ENCODE measurements at regions not wholly inside any gene's neighbourhood (a gene's known extent, or its start where the extent isn't known, plus 50 kb on each side); places are given as distances from the start of the nearest gene placed in this dataset.

DNA sequence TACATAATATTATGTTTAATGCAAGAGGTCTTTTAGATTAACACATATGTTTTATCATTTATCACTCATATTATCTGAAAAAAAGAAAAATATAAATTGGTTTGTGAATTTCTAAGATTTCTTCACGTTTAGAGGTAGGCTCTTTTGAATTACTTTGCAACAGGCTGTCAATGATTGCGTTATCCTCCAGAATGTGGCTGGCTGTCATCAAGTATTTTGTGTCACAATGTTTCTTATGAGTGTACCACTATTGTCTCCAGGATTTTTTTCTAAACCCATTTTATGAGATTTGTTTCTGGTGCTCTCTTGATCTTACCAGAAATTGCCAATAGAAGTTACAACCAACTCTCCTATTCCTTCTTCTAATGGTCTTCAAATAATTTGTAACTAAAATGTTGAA lies 307.9 kb downstream of the DMAC1 start:
- no peaks in the 10 kb centered on the region for H3K9me3 ChIP-seq (ENCODE audit: low read length)
- intact Hi-C loops (cut with micrococcal nuclease; ENCODE audit: unreplicated experiment) (no loop called here), in situ Hi-C loops (cut with HindIII; ENCODE audit: extremely low pct_ligation_motif_present, low pct_unique_long_range_greater_than_20kb) (no loop called here)
- H3K27ac ChIP-seq (ENCODE audit: extremely low read length, insufficient read depth, low read length): no peak overlapping the region
- no peak for ATAC-seq
- H3K36me3 ChIP-seq (replicated peaks in 1 of 2; ENCODE audit: control insufficient read depth in 1 of 2, insufficient read depth in 2 of 2, low read length in 2 of 2): no peaks in the 10 kb centered on the region
- no peaks in the 10 kb centered on the region for H4K20me1 ChIP-seq (ENCODE audit: insufficient read depth, low read length)
- CTCF ChIA-PET (ENCODE audit: low intra/inter-chr PET ratio, low total read pairs): no interaction called here
- no peak for DNase-seq (ENCODE audit: low spot score)
- H3K79me2 ChIP-seq (ENCODE audit: insufficient read depth, low read length): no peaks in the 10 kb centered on the region
- no peak overlapping the region for H3K9ac ChIP-seq (ENCODE audit: insufficient read depth, low read depth, low read length)
- no peak overlapping the region for H3K4me3 ChIP-seq (replicated peaks in 1 of 3; ENCODE audit: insufficient read depth in 1 of 3, low read depth in 2 of 3, low read length in 3 of 3)
- no peak for FAIRE-seq
- POLR2A ChIA-PET: no interaction called here
- no peak overlapping the region for H3K4me2 ChIP-seq (ENCODE audit: low read depth, low read length)
- WGBS (ENCODE audit: low lambda C conversion rate): 4% methylated on average over 2 of the region's 2 CpGs
- H2AFZ ChIP-seq (ENCODE audit: low read length): no peak overlapping the region
- H3K27me3 ChIP-seq (ENCODE audit: control insufficient read depth in 1 of 2, insufficient read depth in 2 of 2, low read length in 2 of 2): no peaks in the 10 kb centered on the region
- H3K4me1 ChIP-seq (ENCODE audit: insufficient read depth, low read length): no peaks in the 10 kb centered on the region
- no TSS peak for BruUV-seq (replicated peaks)
- TF ChIP-seq ISX (CRISPR knock-in tag; conservative IDR thresholded peaks at IDR 0.05): no peak
- no peak for TF ChIP-seq ZNF329 (CRISPR knock-in tag; IDR thresholded peaks at IDR 0.05; ENCODE audit: low read depth)
- no peak for TF ChIP-seq CHD4 (IDR thresholded peaks at IDR 0.05; ENCODE audit: borderline replicate concordance, low read length)
- TF ChIP-seq, protein P1, sequence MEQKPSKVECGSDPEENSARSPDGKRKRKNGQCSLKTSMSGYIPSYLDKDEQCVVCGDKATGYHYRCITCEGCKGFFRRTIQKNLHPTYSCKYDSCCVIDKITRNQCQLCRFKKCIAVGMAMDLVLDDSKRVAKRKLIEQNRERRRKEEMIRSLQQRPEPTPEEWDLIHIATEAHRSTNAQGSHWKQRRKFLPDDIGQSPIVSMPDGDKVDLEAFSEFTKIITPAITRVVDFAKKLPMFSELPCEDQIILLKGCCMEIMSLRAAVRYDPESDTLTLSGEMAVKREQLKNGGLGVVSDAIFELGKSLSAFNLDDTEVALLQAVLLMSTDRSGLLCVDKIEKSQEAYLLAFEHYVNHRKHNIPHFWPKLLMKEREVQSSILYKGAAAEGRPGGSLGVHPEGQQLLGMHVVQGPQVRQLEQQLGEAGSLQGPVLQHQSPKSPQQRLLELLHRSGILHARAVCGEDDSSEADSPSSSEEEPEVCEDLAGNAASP (CRISPR knock-in tag; IDR thresholded peaks at IDR 0.05; ENCODE audit: borderline replicate concordance): no peak
- TF ChIP-seq, protein P2, sequence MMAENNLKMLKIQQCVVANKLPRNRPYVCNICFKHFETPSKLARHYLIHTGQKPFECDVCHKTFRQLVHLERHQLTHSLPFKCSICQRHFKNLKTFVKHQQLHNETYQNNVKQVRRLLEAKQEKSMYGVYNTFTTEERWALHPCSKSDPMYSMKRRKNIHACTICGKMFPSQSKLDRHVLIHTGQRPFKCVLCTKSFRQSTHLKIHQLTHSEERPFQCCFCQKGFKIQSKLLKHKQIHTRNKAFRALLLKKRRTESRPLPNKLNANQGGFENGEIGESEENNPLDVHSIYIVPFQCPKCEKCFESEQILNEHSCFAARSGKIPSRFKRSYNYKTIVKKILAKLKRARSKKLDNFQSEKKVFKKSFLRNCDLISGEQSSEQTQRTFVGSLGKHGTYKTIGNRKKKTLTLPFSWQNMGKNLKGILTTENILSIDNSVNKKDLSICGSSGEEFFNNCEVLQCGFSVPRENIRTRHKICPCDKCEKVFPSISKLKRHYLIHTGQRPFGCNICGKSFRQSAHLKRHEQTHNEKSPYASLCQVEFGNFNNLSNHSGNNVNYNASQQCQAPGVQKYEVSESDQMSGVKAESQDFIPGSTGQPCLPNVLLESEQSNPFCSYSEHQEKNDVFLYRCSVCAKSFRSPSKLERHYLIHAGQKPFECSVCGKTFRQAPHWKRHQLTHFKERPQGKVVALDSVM (CRISPR knock-in tag; IDR thresholded peaks at IDR 0.05): no peak
- TF ChIP-seq ZMYM3 (CRISPR knock-in tag; IDR thresholded peaks at IDR 0.05): no peak
- TF ChIP-seq ZNF644 (CRISPR knock-in tag; IDR thresholded peaks at IDR 0.05; ENCODE audit: low read depth): no peak
- no peak for TF ChIP-seq ZNF12 (CRISPR knock-in tag; IDR thresholded peaks at IDR 0.05)
- TF ChIP-seq, protein P3, sequence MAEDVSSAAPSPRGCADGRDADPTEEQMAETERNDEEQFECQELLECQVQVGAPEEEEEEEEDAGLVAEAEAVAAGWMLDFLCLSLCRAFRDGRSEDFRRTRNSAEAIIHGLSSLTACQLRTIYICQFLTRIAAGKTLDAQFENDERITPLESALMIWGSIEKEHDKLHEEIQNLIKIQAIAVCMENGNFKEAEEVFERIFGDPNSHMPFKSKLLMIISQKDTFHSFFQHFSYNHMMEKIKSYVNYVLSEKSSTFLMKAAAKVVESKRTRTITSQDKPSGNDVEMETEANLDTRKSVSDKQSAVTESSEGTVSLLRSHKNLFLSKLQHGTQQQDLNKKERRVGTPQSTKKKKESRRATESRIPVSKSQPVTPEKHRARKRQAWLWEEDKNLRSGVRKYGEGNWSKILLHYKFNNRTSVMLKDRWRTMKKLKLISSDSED (CRISPR knock-in tag; IDR thresholded peaks at IDR 0.05): no peak
- TF ChIP-seq ZSCAN25 (CRISPR knock-in tag; IDR thresholded peaks at IDR 0.05): no peak
- no peak for TF ChIP-seq ZSCAN9 (CRISPR knock-in tag; IDR thresholded peaks at IDR 0.05; ENCODE audit: borderline replicate concordance)
- TF ChIP-seq ZNF350 (CRISPR knock-in tag; IDR thresholded peaks at IDR 0.05; ENCODE audit: borderline replicate concordance, low read depth): no peak
- TF ChIP-seq ZNF205 (CRISPR knock-in tag; IDR thresholded peaks at IDR 0.05): no peak
- TF ChIP-seq HOXA3 (CRISPR knock-in tag; IDR thresholded peaks at IDR 0.05): no peak

Data from HepG2 (cell line).